Osteoblast (primary cell): ENCODE measurements at regions not wholly inside any gene's neighbourhood (a gene's known extent, or its start where the extent isn't known, plus 50 kb on each side); places are given as distances from the start of the nearest gene placed in this dataset.
"Not testable (repeated sequence)": the region's sequence is repeated elsewhere in the genome, so short reads cannot be mapped to it uniquely, and the experiment has no call there.

Source experiments
- DNase-seq: peaks from one replicate; pipeline ENCODE4 v3.0.0; 2011; ENCODE audit warnings: low spot score, mixed read lengths; ENCODE audit not compliant: insufficient read length; ENCODE audit errors: missing footprints
- H2AFZ ChIP-seq: 2 replicates; pipeline ENCODE4 v1.6.0; 2011; ENCODE audit warnings: mild to moderate bottlenecking, low read length
- H3K27ac ChIP-seq: 2 replicates; pipeline ENCODE4 v1.5.1; 2011; ENCODE audit warnings: mild to moderate bottlenecking, low read depth, low read length, moderate library complexity
- H3K27me3 ChIP-seq: 2 replicates; pipeline ENCODE4 v1.6.0; 2012; ENCODE audit warnings: mild to moderate bottlenecking, control low read depth, inconsistent platforms, low read length, moderate library complexity; ENCODE audit not compliant: insufficient read depth
- H3K36me3 ChIP-seq: 2 replicates; pipeline ENCODE4 v1.5.1; 2011; ENCODE audit warnings: mild to moderate bottlenecking, low read length, control low read depth, moderate library complexity; ENCODE audit not compliant: insufficient read depth
- H3K4me1 ChIP-seq: 2 replicates; pipeline ENCODE4 v1.5.1; 2011; ENCODE audit warnings: mild to moderate bottlenecking, low read length, control low read depth, moderate library complexity; ENCODE audit not compliant: insufficient read depth
- H3K4me2 ChIP-seq: 2 replicates; pipeline ENCODE4 v1.6.0; 2011; ENCODE audit warnings: mild to moderate bottlenecking, low read length; ENCODE audit not compliant: insufficient read depth
- H3K4me3 ChIP-seq: fragments of 200-600 bp; sonication (generic); 3 replicates; pipeline ENCODE4 v1.5.1; 2012; ENCODE audit warnings: mild to moderate bottlenecking, low read length, inconsistent platforms; ENCODE audit not compliant: insufficient read depth
- H3K79me2 ChIP-seq: 2 replicates; pipeline ENCODE4 v1.6.0; 2012; ENCODE audit warnings: mild to moderate bottlenecking, low read length, control low read depth, inconsistent platforms; ENCODE audit not compliant: insufficient read depth
- H3K9me3 ChIP-seq: 2 replicates; pipeline ENCODE4 v1.5.1; 2011; ENCODE audit warnings: low read depth, low read length, control low read depth
- H4K20me1 ChIP-seq: 2 replicates; pipeline ENCODE4 v1.6.0; 2012; ENCODE audit warnings: mild to moderate bottlenecking, low read length, control low read depth; ENCODE audit not compliant: insufficient read depth
- CTCF ChIP-seq: IDR thresholded peaks from 2 replicates; pipeline ENCODE4 v1.5.1; 2011; ENCODE audit warnings: mild to moderate bottlenecking, low read depth, low read length, moderate library complexity; ENCODE audit errors: extremely low read depth

GRCh38 chr5:67984546-67984945 lies 231.0 kb upstream of the PIK3R1 start:
- H4K20me1 ChIP-seq, result no peaks in the 10 kb centered on the region
- no peak overlapping the region for H2AFZ ChIP-seq
- peaks cover 10% of the 10 kb centered on the region for H3K4me1 ChIP-seq
- no peaks in the 10 kb centered on the region for H3K9me3 ChIP-seq
- no peak for DNase-seq
- H3K4me3 ChIP-seq, result no peak overlapping the region
- H3K4me2 ChIP-seq, result no peak overlapping the region
- H3K27me3 ChIP-seq, result no peaks in the 10 kb centered on the region
- no peaks in the 10 kb centered on the region for H3K36me3 ChIP-seq
- H3K79me2 ChIP-seq, result no peaks in the 10 kb centered on the region
- no peak for TF ChIP-seq CTCF
- no peak overlapping the region for H3K27ac ChIP-seq

DNA sequence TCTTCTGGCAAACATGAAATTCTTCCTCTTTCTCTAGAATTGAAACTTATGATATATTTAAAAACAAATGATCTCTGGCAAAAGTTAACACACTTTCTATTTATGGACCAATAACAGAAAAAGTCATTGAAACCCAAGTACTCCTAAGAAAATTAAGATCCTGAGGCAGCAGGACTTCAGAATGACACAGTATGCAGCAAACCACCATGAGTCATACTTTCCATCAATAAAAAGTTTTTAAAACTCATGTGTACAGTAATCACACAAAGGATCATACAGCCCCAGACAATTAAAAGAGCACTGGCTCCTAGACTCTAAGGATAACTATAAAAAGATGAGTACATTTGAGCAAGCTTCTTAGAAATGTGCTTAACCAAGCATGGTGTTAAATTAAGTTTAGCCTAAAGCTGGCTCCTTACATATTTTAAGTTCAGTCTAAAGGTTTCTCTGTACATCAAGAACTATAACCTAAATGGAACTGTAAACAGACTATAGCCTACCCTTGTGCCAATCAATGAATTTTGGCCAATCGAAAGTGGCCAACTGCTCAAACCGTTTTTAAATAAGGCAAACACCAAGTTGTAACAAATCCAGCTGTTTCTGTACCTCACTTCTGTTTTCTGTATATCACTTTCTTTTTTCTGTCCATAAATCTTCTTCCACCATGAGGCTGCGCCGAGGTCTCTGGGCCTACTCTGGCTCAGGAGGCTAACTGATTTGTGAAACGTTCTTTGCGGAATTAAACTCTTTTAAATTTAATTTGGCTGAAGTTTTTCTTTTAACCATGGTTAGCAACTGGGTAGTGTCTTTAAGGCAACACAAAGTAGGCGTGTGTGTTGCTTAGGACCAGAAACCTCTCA lies 232.1 kb upstream of the PIK3R1 start:
- Histone ChIP-seq H2AFZ (no peak overlapping the region), H3K4me1 (peaks cover 9% of the 10 kb centered on the region), H3K27me3 (no peaks in the 10 kb centered on the region), H3K36me3 (no peaks in the 10 kb centered on the region), H3K27ac (peak overlapping the region; percentile 36), H3K4me2 (peak overlapping the region; percentile 16), H3K79me2 (no peaks in the 10 kb centered on the region), H3K9me3 (no peaks in the 10 kb centered on the region), H3K4me3 (no peak overlapping the region), H4K20me1 (no peaks in the 10 kb centered on the region)
- peak; percentile 53 for DNase-seq
- TF ChIP-seq CTCF, result no peak

DNA sequence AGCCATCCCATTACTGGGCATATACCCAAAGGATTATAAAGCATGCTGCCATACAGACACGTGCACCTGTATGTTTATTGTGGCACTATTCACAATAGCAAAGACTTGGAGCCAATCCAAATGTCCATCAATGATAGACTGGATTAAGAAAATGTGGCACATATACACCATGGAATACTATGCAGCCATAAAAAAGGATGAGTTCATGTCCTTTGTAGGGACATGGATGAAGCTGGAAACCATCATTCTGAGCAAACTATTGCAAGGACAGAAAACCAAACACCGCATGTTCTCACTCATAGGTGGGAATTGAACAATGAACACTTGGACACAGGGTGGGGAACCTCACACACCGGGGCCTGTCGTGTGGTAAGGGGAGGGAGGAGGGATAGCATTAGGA lies 233.4 kb upstream of the PIK3R1 start:
- H3K9me3 ChIP-seq, H3K4me2 ChIP-seq, H3K36me3 ChIP-seq, H3K27ac ChIP-seq, H4K20me1 ChIP-seq, H3K79me2 ChIP-seq, H2AFZ ChIP-seq, H3K4me1 ChIP-seq, DNase-seq, H3K4me3 ChIP-seq, H3K27me3 ChIP-seq: not testable (repeated sequence)

GRCh38 chr5:67978171-67978570 lies 237.4 kb upstream of the PIK3R1 start:
- H3K79me2 ChIP-seq, result no peaks in the 10 kb centered on the region
- no peaks in the 10 kb centered on the region for H3K9me3 ChIP-seq
- no peak overlapping the region for H3K4me3 ChIP-seq
- TF ChIP-seq CTCF, result no peak
- H3K27ac ChIP-seq, result no peak overlapping the region
- H2AFZ ChIP-seq, result peak overlapping the region; percentile 64
- H3K36me3 ChIP-seq, result no peaks in the 10 kb centered on the region
- peaks cover 4% of the 10 kb centered on the region for H3K4me1 ChIP-seq
- H3K27me3 ChIP-seq, result no peaks in the 10 kb centered on the region
- no peak for DNase-seq
- no peaks in the 10 kb centered on the region for H4K20me1 ChIP-seq
- no peak overlapping the region for H3K4me2 ChIP-seq
